Chondrocyte (in vitro differentiated cells): ENCODE measurements at regions not wholly inside any gene's neighbourhood (a gene's known extent, or its start where the extent isn't known, plus 50 kb on each side); places are given as distances from the start of the nearest gene placed in this dataset.

Experiments used
- DNase-seq: peaks from one replicate; pipeline ENCODE4 v3.0.0; 2021; ENCODE audit warnings: mixed read lengths, low spot score
- H3K27ac Mint-ChIP-seq: one replicate; pipeline ENCODE4 v1.8.0; 2021; ENCODE audit warnings: mild to moderate bottlenecking, moderate library complexity, mixed read lengths; ENCODE audit not compliant: unreplicated experiment
- H3K27me3 Mint-ChIP-seq: 2 replicates; pipeline ENCODE4 v1.8.0; 2021; ENCODE audit warnings: low read depth, mixed read lengths
- H3K36me3 Mint-ChIP-seq: 2 replicates; pipeline ENCODE4 v1.8.0; 2021; ENCODE audit warnings: low read depth, mixed read lengths
- H3K4me1 Mint-ChIP-seq: 2 replicates; pipeline ENCODE4 v1.8.0; 2021; ENCODE audit warnings: low read depth, mild to moderate bottlenecking, mixed read lengths
- H3K4me3 Mint-ChIP-seq: one replicate; pipeline ENCODE4 v1.8.0; 2021; ENCODE audit warnings: mild to moderate bottlenecking, moderate library complexity, mixed read lengths; ENCODE audit not compliant: unreplicated experiment
- H3K9me3 Mint-ChIP-seq: 2 replicates; pipeline ENCODE4 v1.8.0; 2021; ENCODE audit warnings: low read depth, mixed read lengths
- TF ChIP-seq, protein P1 (sequence below): fragments of 200-600 bp; sonication (generic); IDR thresholded peaks from 2 replicates; pipeline ENCODE4 v1.5.0; 2021; ENCODE audit warnings: antibody characterized with exemption, mild to moderate bottlenecking, moderate library complexity

DNA sequence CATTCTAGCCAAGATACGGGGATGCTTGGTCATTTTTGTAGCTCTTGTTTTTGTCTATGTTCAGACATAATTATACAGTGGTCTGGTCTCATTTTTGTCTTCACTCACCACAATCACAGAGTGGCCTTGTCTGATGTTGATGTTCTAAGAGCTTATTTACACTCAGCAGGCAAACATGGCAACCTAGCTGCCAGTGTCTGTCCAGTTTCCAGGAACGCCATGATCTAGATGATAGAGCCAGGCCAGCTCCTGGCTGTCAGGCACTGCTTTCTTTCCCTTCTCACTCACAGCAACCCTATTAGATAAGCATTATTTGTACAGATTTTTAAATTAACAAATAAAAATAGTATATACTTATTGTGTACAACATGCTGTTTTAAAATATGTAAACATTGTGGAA lies 98.6 kb upstream of the PHF14 start:
- Mint-ChIP-seq H3K27ac (no peak overlapping the region), H3K27me3 (no peaks in the 10 kb centered on the region), H3K4me3 (no peak overlapping the region), H3K4me1 (no peaks in the 10 kb centered on the region), H3K36me3 (peaks cover 3% of the 10 kb centered on the region), H3K9me3 (peaks cover 17% of the 10 kb centered on the region)
- TF ChIP-seq, protein P1, sequence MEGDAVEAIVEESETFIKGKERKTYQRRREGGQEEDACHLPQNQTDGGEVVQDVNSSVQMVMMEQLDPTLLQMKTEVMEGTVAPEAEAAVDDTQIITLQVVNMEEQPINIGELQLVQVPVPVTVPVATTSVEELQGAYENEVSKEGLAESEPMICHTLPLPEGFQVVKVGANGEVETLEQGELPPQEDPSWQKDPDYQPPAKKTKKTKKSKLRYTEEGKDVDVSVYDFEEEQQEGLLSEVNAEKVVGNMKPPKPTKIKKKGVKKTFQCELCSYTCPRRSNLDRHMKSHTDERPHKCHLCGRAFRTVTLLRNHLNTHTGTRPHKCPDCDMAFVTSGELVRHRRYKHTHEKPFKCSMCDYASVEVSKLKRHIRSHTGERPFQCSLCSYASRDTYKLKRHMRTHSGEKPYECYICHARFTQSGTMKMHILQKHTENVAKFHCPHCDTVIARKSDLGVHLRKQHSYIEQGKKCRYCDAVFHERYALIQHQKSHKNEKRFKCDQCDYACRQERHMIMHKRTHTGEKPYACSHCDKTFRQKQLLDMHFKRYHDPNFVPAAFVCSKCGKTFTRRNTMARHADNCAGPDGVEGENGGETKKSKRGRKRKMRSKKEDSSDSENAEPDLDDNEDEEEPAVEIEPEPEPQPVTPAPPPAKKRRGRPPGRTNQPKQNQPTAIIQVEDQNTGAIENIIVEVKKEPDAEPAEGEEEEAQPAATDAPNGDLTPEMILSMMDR, result no peak
- DNase-seq, result no peak

DNA sequence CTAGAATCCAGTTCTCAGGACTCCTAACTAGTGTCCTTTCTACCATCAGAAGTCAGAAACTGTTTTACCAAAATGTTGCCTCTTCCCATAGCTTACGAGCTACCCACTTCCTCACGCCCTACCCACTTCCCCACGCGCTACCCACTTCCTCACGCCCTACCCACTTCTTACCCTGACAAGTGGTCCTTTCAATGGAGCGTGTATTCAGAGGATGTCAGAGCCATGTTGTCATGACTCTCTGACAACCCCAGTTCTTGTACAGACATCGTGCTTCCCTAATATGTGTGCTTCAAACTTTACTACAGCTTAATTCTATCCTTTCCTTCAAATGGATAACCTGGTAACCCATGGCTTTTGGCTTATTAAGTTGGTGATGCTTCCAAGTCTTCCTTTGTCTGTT lies 84.8 kb upstream of the PHF14 start:
- no peaks in the 10 kb centered on the region for H3K27me3 Mint-ChIP-seq
- TF ChIP-seq, protein P1, result no peak

DNA sequence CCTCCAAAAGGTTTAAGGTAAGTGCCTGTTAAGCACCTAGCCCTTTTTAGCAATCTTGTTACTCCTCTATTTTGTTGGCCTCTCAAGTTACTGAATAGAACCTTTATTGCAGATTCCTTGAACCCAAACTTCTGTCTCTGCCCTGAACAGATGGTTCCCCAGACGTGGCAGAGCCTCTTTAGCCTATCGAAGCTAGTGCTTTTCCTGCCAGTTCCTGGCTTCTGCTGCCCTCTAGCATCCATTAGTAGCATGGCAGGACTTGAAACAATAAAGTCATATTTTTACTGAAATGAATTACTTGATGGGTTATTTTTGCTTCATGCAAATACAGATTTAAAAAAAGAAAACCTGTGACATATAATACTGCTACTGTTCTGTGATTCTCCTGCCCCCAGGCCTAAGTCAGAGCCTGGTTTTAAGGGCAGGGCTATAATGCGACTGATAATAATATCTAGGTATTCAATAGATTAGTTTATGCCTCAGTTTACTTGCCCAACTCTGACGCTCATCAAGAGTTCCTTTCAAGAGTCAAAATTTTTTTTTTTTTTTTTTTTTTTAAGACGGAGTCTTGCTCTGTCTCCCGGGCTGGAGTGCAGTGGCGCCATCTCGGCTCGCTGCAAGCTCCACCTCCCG lies 84.3 kb upstream of the PHF14 start:
- Mint-ChIP-seq H3K9me3 (no peaks in the 10 kb centered on the region), H3K36me3 (no peaks in the 10 kb centered on the region), H3K4me1 (peaks cover 3% of the 10 kb centered on the region), H3K4me3 (no peak overlapping the region), H3K27me3 (no peaks in the 10 kb centered on the region), H3K27ac (no peak overlapping the region)
- TF ChIP-seq, protein P1, result peak; percentile 92
- no peak for DNase-seq

More for the DNA sequence above, 84.8 kb upstream of the PHF14 start:
- Mint-ChIP-seq H3K4me3 (no peak overlapping the region), H3K4me1 (peaks cover 3% of the 10 kb centered on the region), H3K9me3 (no peaks in the 10 kb centered on the region), H3K27ac (no peak overlapping the region), H3K36me3 (no peaks in the 10 kb centered on the region)
- DNase-seq, result no peak

DNA sequence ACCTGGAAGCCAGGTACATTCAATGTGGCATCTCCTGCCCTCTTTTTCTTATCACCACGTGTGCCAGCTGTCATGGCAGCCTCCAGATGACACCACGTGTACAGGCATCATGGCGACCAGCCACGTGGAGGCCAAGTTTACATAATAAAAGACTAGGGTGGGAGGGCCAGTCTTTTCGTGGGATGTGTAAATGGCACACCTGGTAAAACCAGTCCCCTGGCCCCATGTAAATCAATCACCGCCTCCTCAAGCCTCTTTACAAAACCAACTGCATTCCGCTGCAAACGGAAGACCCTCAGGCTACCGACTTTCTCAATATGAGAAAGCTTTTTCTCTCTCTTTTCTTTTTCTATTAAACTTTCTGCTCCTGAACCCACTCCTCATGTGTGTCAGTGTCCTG lies 65.1 kb upstream of the PHF14 start:
- TF ChIP-seq, protein P1, result no peak
- DNase-seq, result no peak
- no peaks in the 10 kb centered on the region for H3K4me1 Mint-ChIP-seq
- no peaks in the 10 kb centered on the region for H3K27me3 Mint-ChIP-seq
- no peaks in the 10 kb centered on the region for H3K36me3 Mint-ChIP-seq
- H3K27ac Mint-ChIP-seq, result no peak overlapping the region
- no peak overlapping the region for H3K4me3 Mint-ChIP-seq
- H3K9me3 Mint-ChIP-seq, result peaks cover 5% of the 10 kb centered on the region

DNA sequence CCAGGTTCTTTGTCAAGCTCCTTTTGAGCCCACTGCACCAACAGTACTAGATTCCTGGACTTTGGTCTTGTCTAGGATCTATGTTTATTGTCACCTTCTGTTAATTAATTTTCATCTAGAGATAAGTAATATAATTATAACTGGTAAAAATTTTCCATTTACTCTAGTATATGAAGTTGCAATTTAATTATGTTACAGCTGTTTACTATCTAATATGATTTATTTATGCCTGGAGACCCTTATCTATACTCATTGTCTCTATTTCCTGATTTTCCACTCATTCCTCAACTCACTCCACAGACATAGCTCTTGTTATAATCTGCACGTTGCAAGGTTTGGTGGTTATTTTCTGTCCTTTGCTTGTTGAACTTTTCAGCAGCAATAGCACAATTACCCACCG lies 63.2 kb upstream of the PHF14 start:
- TF ChIP-seq, protein P1, result no peak
- Mint-ChIP-seq H3K27me3 (no peaks in the 10 kb centered on the region), H3K36me3 (no peaks in the 10 kb centered on the region), H3K4me3 (no peak overlapping the region), H3K27ac (no peak overlapping the region), H3K9me3 (peaks cover 5% of the 10 kb centered on the region), H3K4me1 (no peaks in the 10 kb centered on the region)
- DNase-seq, result no peak
